K562 (cell line): ENCODE measurements at regions not wholly inside any gene's neighbourhood (a gene's known extent, or its start where the extent isn't known, plus 50 kb on each side); places are given as distances from the start of the nearest gene placed in this dataset.
A peak's percentile ranks its signal among the peaks of the same experiment; 100 is the strongest.

Experiments
- ATAC-seq: fragments of 200-7000 bp; cut with Tn5 transposase; 3 replicates; pipeline ENCODE4 v1.9.1; 2020; ENCODE audit warnings: moderate library complexity
- BruUV-seq: library from RNA; stranded (reverse); fragments of 400-500 nt; replicated peaks from 2 replicates; lab custom pipeline; 2021; lab: Mats Ljungman, UMichigan
- CTCF ChIA-PET: fragments of 300-600 bp; formaldehyde crosslinking; extraction: SDS; loops from one replicate; lab custom pipeline; 2021; ENCODE audit warnings: low intra/inter-chr PET ratio; lab: Yijun Ruan, JAX
- POLR2A ChIA-PET: fragments of 300-600, 350-650 bp; sonication (Branson Sonifier 250); formaldehyde crosslinking; extraction: SDS; loops from one replicate; lab custom pipeline; 2021; ENCODE audit warnings: antibody characterized with exemption, inconsistent platforms; lab: Yijun Ruan, JAX
- DNase-seq, 4 experiments: peaks; one replicate each; pipeline versions ENCODE4 v3.0.0 to v3.0.0-alpha.2; 2011 to 2018; ENCODE audit warnings: low spot score in 3 of 4, mixed read lengths in 3 of 4; ENCODE audit errors: extremely low read depth in 1 of 4
- FAIRE-seq: peaks from 2 replicates; lab custom pipeline; 2011; peaks lifted over from hg19 to GRCh38; lab: Jason Lieb, UNC
- H2AFZ ChIP-seq: 2 replicates; pipeline ENCODE4 v1.6.0; 2011; ENCODE audit warnings: low read depth, low read length, control low read depth, inconsistent platforms
- H3K27ac ChIP-seq: fragments of 200-600 bp; 3 replicates; pipeline ENCODE4 v1.8.0; 2011; ENCODE audit warnings: low read depth, mild to moderate bottlenecking, control low read depth, inconsistent platforms, low read length, moderate library complexity, mixed read lengths; ENCODE audit errors: extremely low read depth
- H3K27me3 ChIP-seq, 2 experiments: fragments of 300-600 bp in 1 of 2; 2 replicates in 1 of 2; 3 replicates in 1 of 2; pipeline versions ENCODE4 v1.6.0 to v1.8.0; 2011; ENCODE audit warnings: inconsistent platforms in 2 of 2, low read length in 2 of 2, mild to moderate bottlenecking in 1 of 2, mixed read lengths in 1 of 2, moderate library complexity in 1 of 2; ENCODE audit not compliant: control insufficient read depth in 2 of 2, insufficient read depth in 2 of 2
- H3K36me3 ChIP-seq: fragments of 300-600 bp; 3 replicates; pipeline ENCODE4 v1.8.0; 2011; ENCODE audit warnings: mild to moderate bottlenecking, low read length, inconsistent platforms; ENCODE audit not compliant: control insufficient read depth, insufficient read depth
- H3K4me1 ChIP-seq, 2 experiments: fragments of 200-600 bp in 1 of 2; replicated peaks in 1 of 2; 2 replicates in 1 of 2; 3 replicates in 1 of 2; pipeline versions ENCODE4 v1.5.1 to v1.8.0; 2011; ENCODE audit warnings: inconsistent platforms in 2 of 2, low read length in 2 of 2, mild to moderate bottlenecking in 1 of 2, mixed read lengths in 1 of 2, moderate library complexity in 1 of 2; ENCODE audit not compliant: control insufficient read depth in 2 of 2, insufficient read depth in 2 of 2
- H3K4me2 ChIP-seq: 2 replicates; pipeline ENCODE4 v1.6.1; 2011; ENCODE audit warnings: low read length, control low read depth, inconsistent platforms, mixed read lengths; ENCODE audit not compliant: insufficient read depth
- H3K4me3 ChIP-seq: fragments of 200-600 bp; sonication (generic), shearing (Covaris generic); 2 replicates; pipeline ENCODE4 v1.5.1; 2016; ENCODE audit warnings: control low read depth, inconsistent platforms
- H3K79me2 ChIP-seq: fragments of 200-600 bp; 3 replicates; pipeline ENCODE4 v1.8.0; 2011; ENCODE audit warnings: low read length, inconsistent platforms; ENCODE audit not compliant: control insufficient read depth, insufficient read depth
- H3K9ac ChIP-seq, 2 experiments: 2 replicates each; pipeline versions ENCODE4 v1.6.0 to v1.6.1; 2011; ENCODE audit warnings: low read depth in 2 of 2, low read length in 2 of 2, control low read depth in 1 of 2, inconsistent platforms in 1 of 2, mild to moderate bottlenecking in 1 of 2, mixed read lengths in 1 of 2; ENCODE audit not compliant: insufficient read depth in 1 of 2
- H3K9me1 ChIP-seq: one replicate; pipeline ENCODE4 v1.6.0; 2011; ENCODE audit warnings: inconsistent platforms, mild to moderate bottlenecking, low read length, moderate library complexity; ENCODE audit not compliant: control insufficient read depth, insufficient read depth
- H3K9me3 ChIP-seq: replicated peaks from 2 replicates; pipeline ENCODE4 v1.5.1; 2011; ENCODE audit warnings: low read depth, low read length, inconsistent platforms; ENCODE audit not compliant: control insufficient read depth, insufficient read depth
- H4K20me1 ChIP-seq: replicated peaks from 2 replicates; pipeline ENCODE4 v1.6.1; 2011; ENCODE audit warnings: low read length, inconsistent platforms, mixed read lengths; ENCODE audit not compliant: control insufficient read depth, insufficient read depth
- EZH2 ChIP-seq: IDR thresholded peaks from 2 replicates; pipeline ENCODE4 v1.6.1; 2012; ENCODE audit warnings: low read depth, mild to moderate bottlenecking, inconsistent platforms, low read length, borderline replicate concordance
- MLLT1 ChIP-seq, 2 experiments: fragments of 450-650 bp; IDR thresholded peaks; 2 replicates each; pipeline ENCODE4 v1.6.1; 2016
- NFIC ChIP-seq: fragments of 450-650 bp; IDR thresholded peaks from 2 replicates; pipeline ENCODE4 v1.6.1; 2017; ENCODE audit warnings: mild to moderate bottlenecking, inconsistent platforms
- SAFB2 ChIP-seq: fragments of 200-400 bp; formaldehyde crosslinking; IDR thresholded peaks from 2 replicates; pipeline ENCODE4 v1.6.1; 2018; ENCODE audit warnings: borderline replicate concordance, low read length, low read depth, moderate library complexity; ENCODE audit not compliant: severe bottlenecking
- TRIM25 ChIP-seq: fragments of 450-650 bp; IDR thresholded peaks from 2 replicates; pipeline ENCODE4 v1.7.0; 2016; ENCODE audit warnings: borderline replicate concordance
- TSHZ1 ChIP-seq: fragments of 250-450 bp; sonication (Bioruptor Pico); IDR thresholded peaks from 2 replicates; pipeline ENCODE4 v1.4.0; 2020; ENCODE audit warnings: mild to moderate bottlenecking, moderate library complexity
- WGBS: fragments of 100-300 bp; shearing (Covaris generic); methylation state at CpG from one replicate; pipeline ENCODE4 v1.1.6; 2016; ENCODE audit warnings: low coverage, mixed read lengths; ENCODE audit not compliant: insufficient coverage; ENCODE audit errors: missing lambda C conversion rate; 5-methylcytosine and 5-hydroxymethylcytosine counted together
- in situ Hi-C: fragments of 300-500 bp; cut with MboI; formaldehyde crosslinking; loops from 4 replicates; pipeline ENCODE4 v1.15.0; 2018; ENCODE audit warnings: inconsistent platforms, mixed read lengths
- intact Hi-C: fragments of 100-400 bp; cut with micrococcal nuclease; formaldehyde crosslinking; loops from 2 replicates; pipeline ENCODE4 v1.14.2; 2022

GRCh38 chr6:169864148-169865020 is 113.0 kb downstream of the ERMARD start:
- H3K27me3 ChIP-seq: peaks cover 23 to 58% of the 10 kb centered on the region in 2 experiments
- H3K9me3 ChIP-seq: no peaks in the 10 kb centered on the region; the same call in 1 of the 2 replicates
- CTCF ChIA-PET: interaction anchor here (1.0 kb wide), 1 partner anchor 665 kb away, joined by 3 read pairs; no protein-coding TSS in a partner anchor
- no peak overlapping the region for H3K9ac ChIP-seq
- H3K27ac ChIP-seq: no peak overlapping the region
- DNase-seq (no peak), FAIRE-seq (no peak), ATAC-seq (no peak)
- no TSS peak for BruUV-seq
- intact Hi-C loops (no loop called here), in situ Hi-C loops (no loop called here)
- peak; percentile 74 for TF ChIP-seq NFIC
- TF ChIP-seq EZH2: no peak
- POLR2A ChIA-PET: interaction anchor here (0.8 kb wide), 1 partner anchor 82 kb away, joined by 3 read pairs; no protein-coding TSS in a partner anchor
- no peaks in the 10 kb centered on the region for H3K36me3 ChIP-seq
- no peak overlapping the region for H2AFZ ChIP-seq
- H3K4me1 ChIP-seq: no peaks in the 10 kb centered on the region
- WGBS: 9% methylated on average over 23 of the region's 23 CpGs
- no peaks in the 10 kb centered on the region for H3K79me2 ChIP-seq
- H3K4me2 ChIP-seq: no peak overlapping the region
- no peaks in the 10 kb centered on the region for H3K9me1 ChIP-seq
- H3K4me3 ChIP-seq: no peak overlapping the region
- H4K20me1 ChIP-seq: no peaks in the 10 kb centered on the region

GRCh38 chr6:169863710-169864109 is 112.3 kb downstream of the ERMARD start:
- Histone ChIP-seq H3K27me3 (peaks cover 23 to 64% of the 10 kb centered on the region in 2 experiments), H3K9me1 (no peaks in the 10 kb centered on the region), H3K36me3 (no peaks in the 10 kb centered on the region), H3K9me3 (no peaks in the 10 kb centered on the region; the same call in 1 of the 2 replicates), H4K20me1 (no peaks in the 10 kb centered on the region), H3K79me2 (no peaks in the 10 kb centered on the region), H2AFZ (no peak overlapping the region), H3K9ac (no peak overlapping the region), H3K4me1 (no peaks in the 10 kb centered on the region), H3K27ac (no peak overlapping the region), H3K4me3 (no peak overlapping the region), H3K4me2 (no peak overlapping the region; the same call in 1 of the 2 replicates)
- no TSS peak for BruUV-seq
- no peak for TF ChIP-seq TSHZ1 (CRISPR knock-in tag)
- TF ChIP-seq SAFB2: no peak
- 0 out of 4 replicates have a peak, but pooled peaks of 1 of the 2 experiments have one; percentile 29 for TF ChIP-seq MLLT1 (IDR thresholded peaks at IDR 0.05)
- 0 out of 2 replicates have a peak, but pooled peaks have one; percentile 26 for TF ChIP-seq TRIM25
- no peak for DNase-seq
- POLR2A ChIA-PET: no interaction called here
- CTCF ChIA-PET: interaction anchor here (1.0 kb wide), 1 partner anchor 666 kb away, joined by 3 read pairs; no protein-coding TSS in a partner anchor
- 0% methylated on average over 3 of the region's 3 CpGs for WGBS
- ATAC-seq: no peak
- peak; percentile 69 for FAIRE-seq
- in situ Hi-C loops: no loop called here
- intact Hi-C loops: no loop called here
